GM12878 (cell line): ENCODE measurements at regions not wholly inside any gene's neighbourhood (a gene's known extent, or its start where the extent isn't known, plus 50 kb on each side); places are given as distances from the start of the nearest gene placed in this dataset.

Experiments
- ATAC-seq: fragments of 200-7000 bp; cut with Tn5 transposase; 3 replicates; pipeline ENCODE4 v1.9.1; 2020; ENCODE audit warnings: mild to moderate bottlenecking, moderate library complexity
- BruUV-seq: library from RNA; stranded (reverse); fragments of 400-500 nt; replicated peaks from 2 replicates; lab custom pipeline; 2021; lab: Mats Ljungman, UMichigan
- CTCF ChIA-PET: fragments of 300-600 bp; sonication (Branson Sonifier 250); formaldehyde crosslinking; extraction: SDS; loops from one replicate; lab custom pipeline; 2021; ENCODE audit warnings: inconsistent platforms; lab: Yijun Ruan, JAX
- POLR2A ChIA-PET: fragments of 350-600 bp; formaldehyde crosslinking; extraction: SDS; loops from one replicate; lab custom pipeline; 2021; ENCODE audit warnings: inconsistent platforms; lab: Charles Lee
- RAD21 ChIA-PET: fragments of 300-600 bp; sonication (Branson Sonifier 250); formaldehyde crosslinking; loops from one replicate; lab custom pipeline; 2023; ENCODE audit warnings: antibody characterized with exemption; ENCODE audit not compliant: unreplicated experiment; lab: Charles Lee
- SMC1A ChIA-PET: fragments of 300-600 bp; sonication (Branson Sonifier 250); formaldehyde crosslinking; loops from one replicate; lab custom pipeline; 2023; ENCODE audit not compliant: unreplicated experiment, uncharacterized antibody; lab: Charles Lee
- DNase-seq: peaks from one replicate; pipeline ENCODE4 v3.0.0-alpha.2; 2011; ENCODE audit warnings: low read depth, low spot score
- FAIRE-seq: peaks from 3 replicates; lab custom pipeline; 2011; peaks lifted over from hg19 to GRCh38; lab: Jason Lieb, UNC
- H2AFZ ChIP-seq: 2 replicates; pipeline ENCODE4 v1.6.0; 2011; ENCODE audit warnings: low read depth, low read length, control low read depth; ENCODE audit not compliant: control insufficient read depth
- H3K27ac ChIP-seq: 2 replicates; pipeline ENCODE4 v1.5.1; 2011; ENCODE audit warnings: control low read depth; ENCODE audit not compliant: control insufficient read depth, insufficient read depth
- H3K27me3 ChIP-seq, 2 experiments: replicated peaks in 1 of 2; 2 replicates each; pipeline versions ENCODE4 v1.6.0 to v1.6.1; 2011; ENCODE audit warnings: low read length in 1 of 2; ENCODE audit not compliant: control insufficient read depth in 2 of 2, insufficient read depth in 2 of 2
- H3K36me3 ChIP-seq, 2 experiments: 2 replicates each; pipeline ENCODE4 v1.5.1; 2011; ENCODE audit warnings: low read length in 1 of 2; ENCODE audit not compliant: control insufficient read depth in 2 of 2, insufficient read depth in 2 of 2
- H3K4me1 ChIP-seq: 2 replicates; pipeline ENCODE4 v1.6.1; 2011; ENCODE audit warnings: mild to moderate bottlenecking, low read length, moderate library complexity, mixed read lengths; ENCODE audit not compliant: control insufficient read depth, insufficient read depth
- H3K4me2 ChIP-seq: 2 replicates; pipeline ENCODE4 v1.6.0; 2011; ENCODE audit warnings: control low read depth; ENCODE audit not compliant: control insufficient read depth, insufficient read depth
- H3K4me3 ChIP-seq: fragments of 200-600 bp; sonication (generic); 2 replicates; pipeline ENCODE4 v1.5.1; 2016
- H3K79me2 ChIP-seq: 2 replicates; pipeline ENCODE4 v1.6.0; 2011; ENCODE audit warnings: low read length; ENCODE audit not compliant: control insufficient read depth, insufficient read depth
- H3K9ac ChIP-seq: 2 replicates; pipeline ENCODE4 v1.8.0; 2011; ENCODE audit warnings: low read length, control low read depth, mixed read lengths; ENCODE audit not compliant: control insufficient read depth, insufficient read depth
- H3K9me3 ChIP-seq: replicated peaks from 3 replicates; pipeline ENCODE4 v1.5.1; 2011; ENCODE audit warnings: mild to moderate bottlenecking, low read length; ENCODE audit not compliant: control insufficient read depth, insufficient read depth
- H4K20me1 ChIP-seq: 2 replicates; pipeline ENCODE4 v1.6.0; 2011; ENCODE audit not compliant: control insufficient read depth, insufficient read depth
- CEBPB ChIP-seq, 2 experiments: fragments of 150-350 bp in 1 of 2; IDR thresholded peaks; 2 replicates each; pipeline ENCODE4 v1.6.1; 2012 to 2014; ENCODE audit warnings: low read depth in 2 of 2, low read length in 2 of 2, borderline replicate concordance in 1 of 2, inconsistent platforms in 1 of 2
- CHD4 ChIP-seq: fragments of 200-600 bp; sonication (generic); IDR thresholded peaks from 2 replicates; pipeline ENCODE4 v1.6.1; 2016; ENCODE audit warnings: mild to moderate bottlenecking
- HSF1 ChIP-seq: fragments of 150-350 bp; IDR thresholded peaks from 2 replicates; pipeline ENCODE4 v1.6.1; 2014; ENCODE audit warnings: mild to moderate bottlenecking, low read depth, low read length
- JUND ChIP-seq: IDR thresholded peaks from 2 replicates; pipeline ENCODE4 v1.6.1; 2012; ENCODE audit warnings: low read depth, mild to moderate bottlenecking, low read length, improper control_type of control experiment, moderate library complexity
- MYB ChIP-seq: fragments of 150-350 bp; IDR thresholded peaks from 2 replicates; pipeline ENCODE4 v1.6.1; 2014; ENCODE audit warnings: mild to moderate bottlenecking, low read depth, low read length, borderline replicate concordance
- NR2F1 ChIP-seq: fragments of 450-650 bp; conservative IDR thresholded peaks from 2 replicates; pipeline ENCODE4 v1.6.1; 2017; ENCODE audit warnings: mild to moderate bottlenecking
- PAX8 ChIP-seq: fragments of 450-650 bp; IDR thresholded peaks from 2 replicates; pipeline ENCODE4 v1.6.1; 2017; ENCODE audit warnings: mild to moderate bottlenecking, moderate library complexity
- POLR2AphosphoS2 ChIP-seq: IDR thresholded peaks from 2 replicates; pipeline ENCODE4 v1.6.1; 2011; ENCODE audit warnings: low read depth, mild to moderate bottlenecking, low read length, improper control_type of control experiment, moderate library complexity
- RB1 ChIP-seq: fragments of 450-650 bp; formaldehyde crosslinking; IDR thresholded peaks from 2 replicates; pipeline ENCODE4 v1.6.1; 2017; ENCODE audit warnings: mild to moderate bottlenecking, borderline replicate concordance
- RCOR1 ChIP-seq: conservative IDR thresholded peaks from 2 replicates; pipeline ENCODE4 v1.6.1; 2012; ENCODE audit warnings: low read depth, low read length, improper control_type of control experiment
- SP1 ChIP-seq: IDR thresholded peaks from one replicate; pipeline ENCODE4 v1.6.1; 2011; ENCODE audit warnings: low read depth, low read length
- SREBF1 ChIP-seq: IDR thresholded peaks from 2 replicates; pipeline ENCODE4 v1.6.1; 2012; ENCODE audit warnings: mild to moderate bottlenecking, low read length
- YY1 ChIP-seq: IDR thresholded peaks from 2 replicates; pipeline ENCODE4 v1.6.1; 2011; ENCODE audit warnings: low read depth, mild to moderate bottlenecking, low read length
- ZNF207 ChIP-seq: fragments of 450-650 bp; IDR thresholded peaks from 2 replicates; pipeline ENCODE4 v1.6.1; 2014; ENCODE audit warnings: antibody characterized with exemption, mild to moderate bottlenecking, borderline replicate concordance
- ZNF24 ChIP-seq: fragments of 450-650 bp; IDR thresholded peaks from 2 replicates; pipeline ENCODE4 v1.6.1; 2017; ENCODE audit warnings: antibody characterized with exemption, mild to moderate bottlenecking
- WGBS: methylation state at CpG from one replicate; pipeline ENCODE4 v1.1.6; 2016; ENCODE audit warnings: low lambda C conversion rate; ENCODE audit not compliant: insufficient replicate concordance, insufficient coverage; ENCODE audit errors: missing lambda C conversion rate; 5-methylcytosine and 5-hydroxymethylcytosine counted together
- in situ Hi-C: fragments of 300-500 bp; cut with MboI; formaldehyde crosslinking; loops from 9 replicates; pipeline ENCODE4 v1.14.3; 2018; ENCODE audit warnings: mixed read lengths
- intact Hi-C: fragments of 100-400 bp; cut with micrococcal nuclease; formaldehyde crosslinking; loops from one replicate; pipeline ENCODE4 v1.14.2; 2022; ENCODE audit not compliant: unreplicated experiment

GRCh38 chr2:107407017-107407416 is 419.7 kb upstream of the RGPD4 start (continued):
- TF ChIP-seq PAX8 (no peak), POLR2AphosphoS2 (no peak)

- Histone ChIP-seq H2AFZ (no peak overlapping the region), H3K4me1 (no peaks in the 10 kb centered on the region), H3K9ac (no peak overlapping the region), H3K9me3 (no peaks in the 10 kb centered on the region), H3K79me2 (no peaks in the 10 kb centered on the region), H3K4me2 (no peak overlapping the region), H3K27ac (no peak overlapping the region), H3K27me3 (no peaks in the 10 kb centered on the region), H3K4me3 (no peak overlapping the region), H4K20me1 (no peaks in the 10 kb centered on the region), H3K36me3 (no peaks in the 10 kb centered on the region)
- TF ChIP-seq SP1 (no peak), HSF1 (no peak), YY1 (no peak), MYB (no peak), SREBF1 (no peak), ZNF207 (no peak), RB1 (no peak), CEBPB (IDR thresholded peaks at IDR 0.05; ENCODE audit: borderline replicate concordance in 1 of 2, low read depth in 2 of 2, low read length in 2 of 2) (no peak), ZNF24 (no peak), JUND (no peak), NR2F1 (no peak), CHD4 (no peak), RCOR1 (no peak)
- intact Hi-C loops (no loop called here), in situ Hi-C loops (no loop called here)
- ChIA-PET RAD21 (no interaction called here), SMC1A (no interaction called here), POLR2A (no interaction called here), CTCF (no interaction called here)
- no peak for DNase-seq
- no TSS peak for BruUV-seq
- WGBS = 0% methylated on average over 2 of the region's 2 CpGs
- no peak for FAIRE-seq
- ATAC-seq = no peak
Observed at GRCh38 chr2:107407974-107408373, 418.7 kb upstream of the RGPD4 start.
